Adipocyte (in vitro differentiated cells): ENCODE measurements at regions not wholly inside any gene's neighbourhood (a gene's known extent, or its start where the extent isn't known, plus 50 kb on each side); places are given as distances from the start of the nearest gene placed in this dataset.
A peak's percentile ranks its signal among the peaks of the same experiment; 100 is the strongest.
"Not testable (repeated sequence)": the region's sequence is repeated elsewhere in the genome, so short reads cannot be mapped to it uniquely, and the experiment has no call there.

Experiments used
- DNase-seq: peaks from one replicate; pipeline ENCODE4 v3.0.0-alpha.2; 2015; ENCODE audit warnings: low read depth
- H3K27me3 ChIP-seq: replicated peaks from 2 replicates; pipeline ENCODE4 v1.7.0; 2013; ENCODE audit warnings: mild to moderate bottlenecking, low read length, moderate library complexity; ENCODE audit not compliant: control insufficient read depth, insufficient read depth
- H3K36me3 ChIP-seq: 2 replicates; pipeline ENCODE4 v1.7.0; 2013; ENCODE audit warnings: low read length, mild to moderate bottlenecking, moderate library complexity; ENCODE audit not compliant: control insufficient read depth, insufficient read depth, severe bottlenecking
- H3K4me1 ChIP-seq: 2 replicates; pipeline ENCODE4 v1.7.0; 2013; ENCODE audit warnings: mild to moderate bottlenecking, low read length, moderate library complexity; ENCODE audit not compliant: control insufficient read depth, insufficient read depth
- H3K4me3 ChIP-seq: 2 replicates; pipeline ENCODE4 v1.7.0; 2013; ENCODE audit warnings: mild to moderate bottlenecking, low read length, moderate library complexity
- H3K9ac ChIP-seq: 2 replicates; pipeline ENCODE4 v1.7.0; 2013; ENCODE audit warnings: mild to moderate bottlenecking, low read length, moderate library complexity
- H3K9me3 ChIP-seq: 2 replicates; pipeline ENCODE4 v1.7.0; 2013; ENCODE audit warnings: mild to moderate bottlenecking, low read length, moderate library complexity; ENCODE audit not compliant: control insufficient read depth

GRCh38 chrX:25503826-25504225 is 488.1 kb upstream of the ARX start:
- Histone ChIP-seq H3K27me3 (no peaks in the 10 kb centered on the region), H3K4me3 (no peak overlapping the region), H3K4me1 (no peaks in the 10 kb centered on the region), H3K36me3 (no peaks in the 10 kb centered on the region), H3K9me3 (peaks cover 3% of the 10 kb centered on the region), H3K9ac (no peak overlapping the region)
- no peak for DNase-seq

GRCh38 chrX:25507801-25508200 is 492.0 kb upstream of the ARX start:
- Histone ChIP-seq H3K4me3 (no peak overlapping the region), H3K9ac (no peak overlapping the region), H3K36me3 (no peaks in the 10 kb centered on the region), H3K27me3 (no peaks in the 10 kb centered on the region), H3K9me3 (peaks cover 5% of the 10 kb centered on the region), H3K4me1 (no peaks in the 10 kb centered on the region)
- DNase-seq = no peak

- Histone ChIP-seq H3K9me3 (no peaks in the 10 kb centered on the region), H3K9ac (no peak overlapping the region), H3K36me3 (no peaks in the 10 kb centered on the region), H3K4me3 (no peak overlapping the region), H3K4me1 (no peaks in the 10 kb centered on the region), H3K27me3 (no peaks in the 10 kb centered on the region)
- DNase-seq = no peak
Measured at GRCh38 chrX:25519258-25519657, 503.5 kb upstream of the ARX start.

GRCh38 chrX:25522443-25523010 is 506.8 kb upstream of the ARX start:
- H3K27me3 ChIP-seq, H3K4me3 ChIP-seq, DNase-seq, H3K4me1 ChIP-seq, H3K9ac ChIP-seq, H3K36me3 ChIP-seq, H3K9me3 ChIP-seq: not testable (repeated sequence)

- H3K9ac ChIP-seq = no peak overlapping the region
- peak; percentile 52 for DNase-seq
- H3K4me1 ChIP-seq = no peaks in the 10 kb centered on the region
- no peaks in the 10 kb centered on the region for H3K36me3 ChIP-seq
- H3K9me3 ChIP-seq = no peaks in the 10 kb centered on the region
- peaks cover 6% of the 10 kb centered on the region for H3K27me3 ChIP-seq
- no peak overlapping the region for H3K4me3 ChIP-seq
Measured at GRCh38 chrX:25523574-25524540, 508.1 kb upstream of the ARX start.

- H3K4me3 ChIP-seq = no peak overlapping the region
- no peaks in the 10 kb centered on the region for H3K9me3 ChIP-seq
- H3K4me1 ChIP-seq = peaks cover 3% of the 10 kb centered on the region
- H3K9ac ChIP-seq = no peak overlapping the region
- DNase-seq = no peak
- no peaks in the 10 kb centered on the region for H3K36me3 ChIP-seq
- peaks cover 6% of the 10 kb centered on the region for H3K27me3 ChIP-seq
Measured at GRCh38 chrX:25527156-25527555, 511.4 kb upstream of the ARX start.

- H3K4me3 ChIP-seq = no peak overlapping the region
- no peaks in the 10 kb centered on the region for H3K36me3 ChIP-seq
- H3K9me3 ChIP-seq = no peaks in the 10 kb centered on the region
- peaks cover 6% of the 10 kb centered on the region for H3K27me3 ChIP-seq
- no peak overlapping the region for H3K9ac ChIP-seq
- peaks cover 3% of the 10 kb centered on the region for H3K4me1 ChIP-seq
- no peak for DNase-seq
Measured at GRCh38 chrX:25527596-25527995, 511.8 kb upstream of the ARX start.

- Histone ChIP-seq H3K9me3 (no peaks in the 10 kb centered on the region), H3K4me1 (peaks cover 3% of the 10 kb centered on the region), H3K9ac (no peak overlapping the region), H3K27me3 (no peaks in the 10 kb centered on the region), H3K36me3 (no peaks in the 10 kb centered on the region), H3K4me3 (no peak overlapping the region)
- DNase-seq = peak; percentile 3
Measured at GRCh38 chrX:25531096-25531495, 515.3 kb upstream of the ARX start.

- Histone ChIP-seq H3K9me3 (no peaks in the 10 kb centered on the region), H3K9ac (no peak overlapping the region), H3K4me1 (peaks cover 3% of the 10 kb centered on the region), H3K27me3 (peaks cover 2% of the 10 kb centered on the region), H3K4me3 (no peak overlapping the region), H3K36me3 (no peaks in the 10 kb centered on the region)
- no peak for DNase-seq
Measured at GRCh38 chrX:25534091-25534490, 518.3 kb upstream of the ARX start.

- no peaks in the 10 kb centered on the region for H3K36me3 ChIP-seq
- H3K27me3 ChIP-seq = peaks cover 2% of the 10 kb centered on the region
- DNase-seq = no peak
- no peak overlapping the region for H3K4me3 ChIP-seq
- no peaks in the 10 kb centered on the region for H3K4me1 ChIP-seq
- no peak overlapping the region for H3K9ac ChIP-seq
- H3K9me3 ChIP-seq = no peaks in the 10 kb centered on the region
Measured at GRCh38 chrX:25536307-25536970, 520.7 kb upstream of the ARX start.

- no peak for DNase-seq
- Histone ChIP-seq H3K4me3 (no peak overlapping the region), H3K9ac (no peak overlapping the region), H3K27me3 (peaks cover 2% of the 10 kb centered on the region), H3K36me3 (no peaks in the 10 kb centered on the region), H3K9me3 (no peaks in the 10 kb centered on the region), H3K4me1 (no peaks in the 10 kb centered on the region)
Measured at GRCh38 chrX:25537699-25538098, 521.9 kb upstream of the ARX start.
